ENCODE measurements at regions not wholly inside any gene's neighbourhood (a gene's known extent, or its start where the extent isn't known, plus 50 kb on each side); places are given as distances from the start of the nearest gene placed in this dataset.

DNA sequence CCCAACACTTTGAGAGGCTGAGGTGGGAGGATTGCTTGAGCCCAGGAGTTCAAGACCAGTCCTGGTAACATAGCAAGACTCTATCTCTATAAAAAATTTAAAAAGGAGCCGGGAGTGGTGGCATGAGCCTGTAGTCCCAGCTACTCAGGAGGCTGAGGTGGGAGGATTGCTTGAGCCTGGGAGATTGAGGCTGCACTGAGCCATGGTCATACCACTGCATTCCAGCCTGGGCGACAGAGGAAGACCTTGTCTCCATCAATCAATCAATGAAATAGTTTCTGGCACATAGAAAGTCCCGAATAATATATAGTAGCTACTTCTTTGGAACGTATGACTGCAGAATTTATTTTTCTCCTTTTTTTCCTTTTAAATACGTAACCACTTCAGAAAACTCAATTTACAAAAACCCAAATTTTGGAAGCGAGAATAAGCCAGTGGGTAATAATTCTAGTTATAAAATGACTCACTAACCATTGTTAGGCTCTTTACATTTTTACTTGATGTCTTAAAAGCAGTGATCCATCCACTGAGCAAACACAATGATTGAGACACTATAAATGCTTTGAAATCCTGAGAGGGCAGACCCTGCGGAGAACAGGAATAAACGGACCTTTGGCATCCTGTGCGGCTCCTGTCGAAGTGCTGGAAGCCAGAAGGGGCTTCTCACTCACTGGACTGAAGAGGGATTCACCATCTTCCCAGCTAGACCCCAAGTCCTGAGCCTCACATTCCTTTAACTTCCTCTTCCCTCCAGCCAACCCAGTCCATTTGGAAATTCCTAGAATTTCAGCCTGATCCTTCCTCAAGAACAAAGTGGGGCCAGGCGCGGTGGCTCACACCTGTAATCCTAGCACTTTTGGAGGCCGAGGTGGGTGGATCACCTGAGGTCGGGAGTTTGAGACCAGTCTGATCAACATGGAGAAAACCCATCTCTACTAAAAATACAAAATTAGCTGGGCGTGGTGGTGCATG is 68.4 kb upstream of the MFGE8 start:
- no peak overlapping the region for H3K4me3 ChIP-seq (replicated peaks; ENCODE audit: low read depth, low read length)
- no peak for TF ChIP-seq CTCF (IDR thresholded peaks at IDR 0.05; ENCODE audit: low read depth, low read length, missing control alignments)
- DNase-seq (ENCODE audit: extremely low read depth, low read depth): no peak

DNA sequence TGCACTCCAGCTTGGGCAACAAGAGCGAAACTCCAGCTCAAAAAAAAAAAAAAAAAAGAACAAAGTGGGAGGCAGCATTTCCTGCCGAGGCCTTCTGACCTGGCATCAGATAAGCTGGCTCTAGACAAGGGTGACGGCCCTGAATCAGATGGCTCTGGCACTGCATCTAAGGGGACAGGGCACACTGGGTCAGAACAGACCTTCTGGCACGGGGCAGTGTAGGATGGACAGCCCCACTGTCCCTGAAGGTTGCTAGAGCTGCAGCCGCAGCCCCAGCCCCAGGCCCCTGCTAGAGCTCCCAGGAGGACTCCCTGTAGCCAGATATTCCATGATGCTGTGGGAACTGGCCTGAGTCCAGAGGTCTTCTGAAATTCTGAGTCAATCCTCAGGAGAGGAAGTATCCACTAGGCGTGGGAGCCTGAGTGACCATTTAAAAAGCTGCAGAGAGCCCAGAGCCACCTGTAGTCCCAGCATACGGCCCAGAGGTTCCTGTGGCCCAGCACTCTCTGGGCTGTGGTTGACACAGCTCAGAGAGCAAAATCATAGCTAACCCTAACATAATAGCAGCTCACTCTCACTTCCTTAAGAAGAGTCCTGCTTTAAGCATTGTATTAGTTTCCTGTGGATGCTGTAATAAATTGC is 69.2 kb upstream of the MFGE8 start:
- no peak for TF ChIP-seq CTCF (IDR thresholded peaks at IDR 0.05; ENCODE audit: low read depth, low read length, missing control alignments)
- DNase-seq (ENCODE audit: extremely low read depth, low read depth): no peak
- no peak overlapping the region for H3K4me3 ChIP-seq (replicated peaks; ENCODE audit: low read depth, low read length)

DNA sequence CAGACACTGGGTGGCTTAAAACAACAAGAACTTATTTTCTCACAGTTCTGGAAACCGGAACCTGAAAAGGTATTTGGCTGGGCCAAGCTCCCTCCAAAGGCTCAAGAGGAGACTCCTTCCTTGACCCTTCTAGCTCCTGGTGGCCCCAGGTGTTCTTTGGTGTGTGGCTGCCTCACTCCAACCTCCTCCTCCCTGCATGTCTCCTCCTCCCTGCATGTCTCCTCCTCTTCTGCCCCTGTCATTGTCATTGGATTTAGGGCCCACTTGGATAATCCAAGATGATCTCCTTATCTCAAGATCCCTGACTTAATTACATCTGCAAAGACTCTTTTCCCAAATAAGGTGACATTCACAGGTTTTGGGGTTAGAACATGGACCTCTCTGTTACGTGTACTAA is 69.8 kb upstream of the MFGE8 start:
- DNase-seq (ENCODE audit: extremely low read depth, low read depth): no peak
- TF ChIP-seq CTCF (IDR thresholded peaks at IDR 0.05; ENCODE audit: low read depth, low read length, missing control alignments): no peak
- no peak overlapping the region for H3K4me3 ChIP-seq (replicated peaks; ENCODE audit: low read depth, low read length)

- no peak for DNase-seq (ENCODE audit: extremely low read depth, low read depth)
- no peak for TF ChIP-seq CTCF (IDR thresholded peaks at IDR 0.05; ENCODE audit: low read depth, low read length, missing control alignments)
- H3K4me3 ChIP-seq (replicated peaks; ENCODE audit: low read depth, low read length): no peak overlapping the region
These were observed 70.8 kb upstream of the MFGE8 start for GRCh38 chr15:88983861-88984429.

DNA sequence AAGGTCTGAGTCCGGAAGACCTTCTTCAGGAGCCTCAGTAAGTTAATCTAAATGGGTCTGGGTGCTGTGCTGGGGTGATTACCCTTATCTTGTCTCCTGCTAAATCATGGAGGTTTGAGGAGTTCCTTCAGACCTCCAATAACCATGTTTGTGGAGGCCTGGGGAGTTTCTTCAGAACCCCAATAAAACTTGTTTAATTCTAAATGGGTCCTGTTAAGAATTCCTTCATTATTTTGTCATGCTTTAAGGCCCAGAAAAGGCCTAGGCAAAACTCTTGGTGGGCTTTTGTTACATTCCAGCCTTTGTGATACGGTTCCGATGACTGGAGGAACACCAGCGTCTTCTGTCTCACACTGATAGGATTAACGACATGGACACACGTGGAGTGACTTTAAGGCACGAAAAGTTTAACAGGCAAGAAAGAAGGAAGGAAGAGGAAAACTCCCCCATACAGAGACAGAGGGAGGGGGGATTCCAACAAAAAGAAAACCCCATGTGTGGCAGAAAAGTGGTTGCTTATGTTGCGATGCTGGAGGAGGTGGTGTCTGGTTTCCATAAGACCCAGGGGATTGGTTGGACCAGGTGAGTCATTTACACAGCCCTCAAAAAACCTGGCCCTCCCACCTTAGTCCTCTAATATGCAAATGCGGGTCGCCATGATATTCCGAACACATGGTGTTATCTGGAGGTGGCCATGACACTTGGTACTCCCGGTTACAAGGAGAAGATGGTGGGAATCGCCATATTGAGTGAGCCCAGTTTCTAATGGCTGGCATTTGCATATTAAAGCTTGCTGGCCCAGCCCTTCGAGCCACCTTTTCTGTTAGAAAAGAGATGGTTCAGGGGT is 72.6 kb upstream of the MFGE8 start:
- DNase-seq (ENCODE audit: extremely low read depth, low read depth): no peak
- TF ChIP-seq CTCF (IDR thresholded peaks at IDR 0.05; ENCODE audit: low read depth, low read length, missing control alignments): no peak

DNA sequence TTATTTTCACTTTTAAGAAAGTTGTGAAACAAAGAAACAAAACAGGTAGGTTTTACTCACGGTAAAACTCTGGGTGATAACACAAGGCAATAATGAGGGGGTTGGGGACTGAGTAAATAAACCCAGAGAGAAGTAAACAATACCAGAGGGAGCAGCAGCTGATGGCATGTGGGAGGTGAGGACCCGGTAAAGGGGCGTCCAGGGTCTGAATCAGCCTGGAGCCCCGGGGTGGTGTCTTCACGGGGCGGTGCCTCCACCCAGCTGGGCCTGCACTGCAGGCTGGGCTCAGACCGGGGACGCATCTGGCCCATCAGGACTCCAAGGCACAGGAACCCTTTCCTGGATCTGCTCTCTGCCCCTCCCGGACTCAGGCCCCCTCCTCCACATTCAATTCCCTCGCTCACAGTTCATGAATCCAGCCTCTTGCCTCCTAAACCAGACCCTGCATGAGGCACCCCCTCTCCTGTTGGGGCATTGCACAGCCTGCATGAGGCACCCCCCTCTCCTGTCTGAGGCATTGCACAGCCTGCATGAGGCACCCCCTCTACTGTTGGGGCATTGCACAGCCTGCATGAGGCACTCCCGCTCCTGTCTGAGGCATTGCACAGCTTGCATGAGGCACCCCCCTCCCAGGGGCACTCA is 73.9 kb upstream of the MFGE8 start:
- TF ChIP-seq CTCF (IDR thresholded peaks at IDR 0.05; ENCODE audit: low read depth, low read length, missing control alignments): no peak
- no peak for DNase-seq (ENCODE audit: extremely low read depth, low read depth)

More for the DNA sequence above, 72.6 kb upstream of the MFGE8 start:
- no peak overlapping the region for H3K4me3 ChIP-seq (replicated peaks; ENCODE audit: low read depth, low read length)

More for the DNA sequence above, 73.9 kb upstream of the MFGE8 start:
- H3K4me3 ChIP-seq (replicated peaks; ENCODE audit: low read depth, low read length): no peak overlapping the region
